ENCODE measurements at regions not wholly inside any gene's neighbourhood (a gene's known extent, or its start where the extent isn't known, plus 50 kb on each side); places are given as distances from the start of the nearest gene placed in this dataset.

- DNase-seq (ENCODE audit: low read depth in 2 of 2) = no peak
These were observed 54.9 kb upstream of the ITPRID2 start for GRCh38 chr2:181836583-181836982.

GRCh38 chr2:181837563-181837962 is 54.0 kb upstream of the ITPRID2 start:
- no peak for DNase-seq (ENCODE audit: low read depth in 2 of 2)

- no peak for DNase-seq (ENCODE audit: low read depth in 2 of 2)
These were observed 51.7 kb upstream of the ITPRID2 start for GRCh38 chr2:181839811-181840210.

- no peak for DNase-seq (ENCODE audit: low read depth in 2 of 2)
These were observed 50.5 kb upstream of the ITPRID2 start for GRCh38 chr2:181841079-181841478.

All from stimulated activated CD4-positive, alpha-beta T cell treated with anti-CD3 and anti-CD28 coated beads, Interleukin-12 subunit alpha, Interleukin-12 subunit beta, amount 100 ng/mL, for 24 hours (primary cell).